ENCODE measurements at regions not wholly inside any gene's neighbourhood (a gene's known extent, or its start where the extent isn't known, plus 50 kb on each side); places are given as distances from the start of the nearest gene placed in this dataset.

- no peak for TF ChIP-seq CTCF (IDR thresholded peaks at IDR 0.05)
- whole genome bisulfite sequencing, 3 donors = 64 to 67% (median 66%) methylated on average over 14 of the region's 14 CpGs
- ATAC-seq (no peak), DNase-seq (no peak)
- intact Hi-C loops (cut with DNase I) = no loop called here
- peaks cover 2% of the 10 kb centered on the region for H3K4me1 ChIP-seq
- no peaks in the 10 kb centered on the region for H3K9me3 ChIP-seq
- H3K27ac ChIP-seq = no peak overlapping the region
- H3K36me3 ChIP-seq (ENCODE audit: insufficient read depth in 1 of 2, low read depth in 1 of 2) = no peaks in the 10 kb centered on the region
- no peak overlapping the region for H3K4me3 ChIP-seq
- no peaks in the 10 kb centered on the region for H3K27me3 ChIP-seq (ENCODE audit: insufficient read depth in 3 of 3, low read length in 2 of 3)
Measured at GRCh38 chr6:105609375-105609991, 206.6 kb upstream of the PREP start.

- H3K4me1 ChIP-seq = peaks cover 8% of the 10 kb centered on the region
- no peaks in the 10 kb centered on the region for H3K27me3 ChIP-seq (ENCODE audit: insufficient read depth in 3 of 3, low read length in 2 of 3)
- DNase-seq (no peak), ATAC-seq (no peak)
- H3K27ac ChIP-seq = no peak overlapping the region
- 92 to 93% (median 93%) methylated on average over 10 of the region's 10 CpGs for WGBS, 3 donors
- no peaks in the 10 kb centered on the region for H3K36me3 ChIP-seq (ENCODE audit: insufficient read depth in 1 of 2, low read depth in 1 of 2)
- H3K9me3 ChIP-seq = no peaks in the 10 kb centered on the region
- H3K4me3 ChIP-seq = no peak overlapping the region
- intact Hi-C loops (cut with DNase I) = no loop called here
- no peak for TF ChIP-seq CTCF (IDR thresholded peaks at IDR 0.05)
Measured at GRCh38 chr6:105608711-105609374, 206.0 kb upstream of the PREP start.

- no peaks in the 10 kb centered on the region for H3K9me3 ChIP-seq
- no peaks in the 10 kb centered on the region for H3K36me3 ChIP-seq (ENCODE audit: insufficient read depth in 1 of 2, low read depth in 1 of 2)
- WGBS, 3 donors = 78 to 88% (median 82%) methylated on average over 5 of the region's 5 CpGs
- no peaks in the 10 kb centered on the region for H3K27me3 ChIP-seq (ENCODE audit: insufficient read depth in 3 of 3, low read length in 2 of 3)
- peaks cover 16% of the 10 kb centered on the region for H3K4me1 ChIP-seq
- H3K27ac ChIP-seq = no peak overlapping the region
- TF ChIP-seq CTCF (IDR thresholded peaks at IDR 0.05) = no peak
- no peak for ATAC-seq
- DNase-seq = no peak
- intact Hi-C loops (cut with DNase I) = no loop called here
- no peak overlapping the region for H3K4me3 ChIP-seq
Measured at GRCh38 chr6:105607636-105608621, 205.0 kb upstream of the PREP start.

GRCh38 chr6:105606831-105607463 is 204.1 kb upstream of the PREP start:
- H3K27me3 ChIP-seq (ENCODE audit: insufficient read depth in 3 of 3, low read length in 2 of 3) = no peaks in the 10 kb centered on the region
- WGBS, 3 donors = 65 to 73% (median 67%) methylated on average over 3 of the region's 3 CpGs
- intact Hi-C loops (cut with DNase I) = no loop called here
- no peak overlapping the region for H3K27ac ChIP-seq
- H3K4me3 ChIP-seq = no peak overlapping the region
- H3K4me1 ChIP-seq = peaks cover 16% of the 10 kb centered on the region
- no peaks in the 10 kb centered on the region for H3K9me3 ChIP-seq
- no peaks in the 10 kb centered on the region for H3K36me3 ChIP-seq (ENCODE audit: insufficient read depth in 1 of 2, low read depth in 1 of 2)
- ATAC-seq = peak; percentile 57 to 84 (median 78)
- TF ChIP-seq CTCF (IDR thresholded peaks at IDR 0.05) = no peak
- DNase-seq = no peak

Measured in psoas muscle (tissue), 7 donors.